NCI-H2227 treated with DMSO at 0.1 percent for 48 hours (cell line): ENCODE measurements at regions not wholly inside any gene's neighbourhood (a gene's known extent, or its start where the extent isn't known, plus 50 kb on each side); places are given as distances from the start of the nearest gene placed in this dataset.

Experiments
- DNase-seq: peaks from one replicate; lab custom pipeline; 2025; lab: John Stamatoyannopoulos, UW

GRCh38 chr6:137434640-137435039 is 59.6 kb downstream of the OLIG3 start:
- DNase-seq: no peak

DNA sequence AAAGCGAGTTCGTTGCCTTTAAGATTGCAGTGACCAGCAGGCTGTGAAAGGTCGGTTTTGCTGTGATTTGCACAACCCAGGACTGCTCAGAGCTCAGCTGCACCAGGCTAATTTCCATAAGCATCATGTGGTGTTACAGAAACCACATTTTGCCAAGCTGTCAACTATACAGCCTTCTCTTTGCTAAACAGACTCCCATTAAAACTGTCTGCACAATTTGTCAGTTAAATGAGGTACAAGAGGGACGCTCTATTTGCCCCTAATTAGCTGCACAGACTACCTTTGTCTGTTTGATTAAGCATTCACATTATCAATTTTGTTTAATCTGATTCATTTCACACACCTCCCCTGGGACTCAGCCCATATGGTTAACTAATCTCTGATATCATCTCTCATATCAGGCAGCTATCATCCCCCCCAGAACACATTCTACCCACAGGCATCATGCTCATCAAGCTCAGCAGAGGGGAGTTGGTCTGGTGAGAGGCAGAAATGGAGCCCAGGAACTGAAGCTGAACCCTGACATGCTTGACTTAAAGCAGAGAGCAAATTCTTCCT is 62.1 kb downstream of the OLIG3 start:
- no peak for DNase-seq

- no peak for DNase-seq
Observed at GRCh38 chr6:137430954-137431353, 63.2 kb downstream of the OLIG3 start.

GRCh38 chr6:137427656-137428290 is 66.4 kb downstream of the OLIG3 start:
- no peak for DNase-seq

- no peak for DNase-seq
Observed at GRCh38 chr6:137426007-137426689, 68.0 kb downstream of the OLIG3 start.

- DNase-seq: no peak
Observed at GRCh38 chr6:137424251-137424650, 69.9 kb downstream of the OLIG3 start.

DNA sequence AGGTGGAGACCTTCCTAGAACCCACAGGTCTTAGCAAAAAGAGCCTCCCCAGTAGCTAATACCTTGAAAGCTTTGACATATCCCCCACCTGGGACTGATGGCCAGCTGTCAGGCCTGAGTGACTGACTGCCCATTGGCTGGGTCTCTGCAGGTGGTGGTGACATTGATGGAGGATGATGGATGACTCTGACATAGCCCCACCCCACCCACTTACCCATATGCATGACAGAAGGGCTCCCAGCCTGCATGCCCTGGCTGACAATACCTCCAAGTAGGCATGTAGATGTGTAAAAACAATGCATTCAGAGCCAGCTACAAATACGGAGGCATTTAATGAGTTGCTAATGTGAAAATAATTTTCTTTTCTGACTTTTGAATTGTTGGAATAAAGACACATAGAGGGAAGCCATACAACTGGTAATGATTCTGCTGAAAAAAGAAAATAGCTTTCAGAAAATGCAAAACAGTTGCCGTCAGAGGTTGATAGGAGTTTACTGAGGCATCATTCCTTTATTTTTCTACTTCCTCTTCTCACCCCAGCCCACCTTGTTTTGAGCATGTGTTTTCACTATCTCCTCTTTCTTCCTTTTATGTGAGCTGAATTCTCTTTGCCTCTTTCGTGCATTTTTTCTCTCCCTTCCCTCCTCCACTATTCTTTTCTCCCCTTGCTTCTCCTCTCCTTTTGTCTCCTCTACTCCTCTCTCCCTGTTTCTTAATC is 70.6 kb downstream of the OLIG3 start:
- no peak for DNase-seq

- no peak for DNase-seq
Observed at GRCh38 chr6:137417396-137417795, 76.8 kb downstream of the OLIG3 start.

DNA sequence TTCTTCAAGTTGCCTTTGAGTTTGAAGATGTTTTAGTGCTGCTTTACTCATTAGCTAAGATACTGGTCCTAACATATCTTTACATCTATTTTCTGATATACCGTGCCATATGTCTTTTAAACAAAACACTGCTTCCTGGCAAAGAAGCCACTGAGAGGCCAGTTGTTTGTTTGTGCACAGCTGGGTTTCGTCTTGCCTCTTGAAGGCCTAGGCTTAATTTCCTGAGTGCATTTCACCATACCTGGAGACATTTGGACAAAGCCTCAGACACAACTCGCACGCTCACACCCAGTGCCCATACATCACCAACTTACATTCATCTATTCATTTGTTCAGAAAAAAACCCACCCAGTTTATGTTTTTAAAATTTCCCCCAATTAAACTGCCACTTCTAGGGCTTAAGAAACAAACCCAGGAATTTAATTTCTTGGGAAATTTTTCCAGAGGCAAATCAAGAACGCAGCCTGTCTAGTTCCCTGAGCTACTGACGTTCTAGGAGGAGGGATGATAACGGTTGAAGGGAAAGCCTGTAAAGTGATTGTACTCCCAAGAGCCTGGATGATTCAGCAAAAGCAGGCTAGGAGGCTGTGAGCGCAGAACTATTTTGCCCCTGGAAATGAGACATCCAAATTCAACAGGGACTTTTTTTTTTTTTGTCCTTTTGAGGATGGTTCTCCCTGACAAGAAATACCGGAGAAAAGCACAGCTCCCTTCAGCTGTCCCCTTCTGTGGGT is 77.7 kb downstream of the OLIG3 start:
- DNase-seq: no peak

GRCh38 chr6:137415834-137416190 is 78.4 kb downstream of the OLIG3 start:
- DNase-seq: no peak

GRCh38 chr6:137415127-137415833 is 78.9 kb downstream of the OLIG3 start:
- DNase-seq: no peak

DNA sequence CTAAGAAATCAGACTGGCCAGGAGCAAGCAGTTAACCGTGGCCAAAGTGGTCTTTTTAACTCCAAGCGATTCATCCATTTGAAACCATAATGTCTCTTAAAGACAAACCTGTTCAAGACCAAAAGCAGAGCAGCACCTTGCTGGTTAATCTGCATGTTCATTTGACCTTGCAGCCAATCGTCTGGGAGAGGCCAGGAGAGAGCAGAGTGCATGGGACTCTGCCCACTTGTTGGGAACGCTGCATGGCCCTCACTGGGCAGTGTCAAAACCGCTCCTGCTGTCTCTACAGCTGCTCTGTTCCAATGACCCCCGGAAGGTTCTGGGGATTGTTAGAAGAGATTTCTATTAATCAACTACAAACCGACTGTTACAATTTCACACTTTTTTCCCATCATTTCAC is 79.6 kb downstream of the OLIG3 start:
- no peak for DNase-seq

- no peak for DNase-seq
Observed at GRCh38 chr6:137413482-137413881, 80.7 kb downstream of the OLIG3 start.

- DNase-seq: no peak
Observed at GRCh38 chr6:137412562-137412961, 81.6 kb downstream of the OLIG3 start.

DNA sequence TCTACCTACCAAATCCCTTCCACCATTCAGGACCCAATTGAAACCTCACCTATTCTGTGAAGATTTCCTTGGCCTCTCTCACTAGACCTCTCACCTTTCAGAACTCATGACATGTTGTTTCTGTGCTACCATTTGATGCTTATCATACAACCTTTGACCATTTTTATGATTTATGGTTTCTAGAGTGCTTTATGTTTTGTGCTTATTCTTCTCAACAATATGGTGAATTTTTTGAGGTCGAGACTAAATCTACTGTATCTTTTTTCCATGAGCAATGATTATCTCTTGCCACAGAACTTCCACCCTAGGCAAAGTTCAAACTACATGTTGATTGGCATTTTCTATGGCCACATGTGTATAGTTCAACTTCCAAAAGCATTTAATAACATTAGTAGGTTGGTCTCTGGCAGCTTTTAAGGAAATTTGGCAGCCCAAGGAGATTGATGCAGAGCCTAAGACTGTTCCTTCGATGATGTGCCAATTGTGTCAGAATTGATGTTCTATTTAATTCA is 84.9 kb downstream of the OLIG3 start:
- no peak for DNase-seq

- no peak for DNase-seq
Observed at GRCh38 chr6:137407816-137408215, 86.4 kb downstream of the OLIG3 start.

GRCh38 chr6:137405806-137406205 is 88.4 kb downstream of the OLIG3 start:
- DNase-seq: no peak

GRCh38 chr6:137403855-137404254 is 90.3 kb downstream of the OLIG3 start:
- DNase-seq: no peak

- DNase-seq: no peak
Observed at GRCh38 chr6:137403443-137403842, 90.8 kb downstream of the OLIG3 start.

- no peak for DNase-seq
Observed at GRCh38 chr6:137402143-137402680, 92.0 kb downstream of the OLIG3 start.

GRCh38 chr6:137401088-137401487 is 93.1 kb downstream of the OLIG3 start:
- no peak for DNase-seq
